HCEC 1CT (cell line): ENCODE measurements at regions not wholly inside any gene's neighbourhood (a gene's known extent, or its start where the extent isn't known, plus 50 kb on each side); places are given as distances from the start of the nearest gene placed in this dataset.
A peak's percentile ranks its signal among the peaks of the same experiment; 100 is the strongest.

ENCODE experiments used
- DNase-seq: peaks from one replicate; pipeline ENCODE4 v3.0.0-alpha.2; 2017

GRCh38 chr7:86942995-86943394 lies 116.5 kb downstream of the ELAPOR2 start:
- no peak for DNase-seq

- no peak for DNase-seq
These were observed 117.4 kb downstream of the ELAPOR2 start for GRCh38 chr7:86942081-86942480.

GRCh38 chr7:86939197-86939814 lies 120.1 kb downstream of the ELAPOR2 start:
- DNase-seq: peak; percentile 40

- no peak for DNase-seq
These were observed 122.0 kb downstream of the ELAPOR2 start for GRCh38 chr7:86937363-86937878.

- no peak for DNase-seq
These were observed 126.1 kb downstream of the ELAPOR2 start for GRCh38 chr7:86933295-86933845.

- peak; percentile 93 for DNase-seq
These were observed 127.4 kb downstream of the ELAPOR2 start for GRCh38 chr7:86932038-86932512.

GRCh38 chr7:86931439-86931838 lies 128.0 kb downstream of the ELAPOR2 start:
- DNase-seq: no peak

GRCh38 chr7:86930554-86931307 lies 128.7 kb downstream of the ELAPOR2 start:
- DNase-seq: no peak

- DNase-seq: no peak
These were observed 130.0 kb downstream of the ELAPOR2 start for GRCh38 chr7:86929293-86930109.

- DNase-seq: no peak
These were observed 131.1 kb downstream of the ELAPOR2 start for GRCh38 chr7:86928308-86928707.

GRCh38 chr7:86926732-86927131 lies 132.7 kb downstream of the ELAPOR2 start:
- peak; percentile 72 for DNase-seq

- no peak for DNase-seq
These were observed 134.2 kb downstream of the ELAPOR2 start for GRCh38 chr7:86925221-86925620.

GRCh38 chr7:86923527-86923926 lies 135.9 kb downstream of the ELAPOR2 start:
- DNase-seq: no peak

- no peak for DNase-seq
These were observed 139.3 kb downstream of the ELAPOR2 start for GRCh38 chr7:86920154-86920553.

- no peak for DNase-seq
These were observed 141.2 kb downstream of the ELAPOR2 start for GRCh38 chr7:86918245-86918644.

GRCh38 chr7:86916277-86916825 lies 143.1 kb downstream of the ELAPOR2 start:
- DNase-seq: no peak

GRCh38 chr7:86914551-86914950 lies 144.9 kb downstream of the ELAPOR2 start:
- DNase-seq: peak; percentile 30
